Omental fat pad (tissue), 3 donors: ENCODE measurements at regions not wholly inside any gene's neighbourhood (a gene's known extent, or its start where the extent isn't known, plus 50 kb on each side); places are given as distances from the start of the nearest gene placed in this dataset.

Experiments used
- ATAC-seq: fragments of 150-250 bp; one replicate; pipeline ENCODE4 v1.9.1; 2016; ENCODE audit warnings: mild to moderate bottlenecking, moderate library complexity; ENCODE audit not compliant: low FRiP score
- DNase-seq: peaks from one replicate; pipeline ENCODE4 v3.0.0-alpha.2; 2019; ENCODE audit warnings: low spot score
- CTCF ChIP-seq, 3 donors: fragments of 450-650 bp; IDR thresholded peaks; one replicate each; pipeline ENCODE4 v1.5.1; 2016 to 2017; ENCODE audit warnings: antibody characterized with exemption in 3 of 3, mild to moderate bottlenecking in 3 of 3, moderate library complexity in 2 of 3

GRCh38 chr4:158013858-158014257 lies 159.0 kb downstream of the GASK1B start:
- ATAC-seq (no peak), DNase-seq (no peak)
- TF ChIP-seq CTCF (IDR thresholded peaks at IDR 0.05), result no peak

GRCh38 chr4:158010361-158010760 lies 162.5 kb downstream of the GASK1B start:
- DNase-seq (no peak), ATAC-seq (no peak)
- TF ChIP-seq CTCF (IDR thresholded peaks at IDR 0.05), result no peak

- peak; percentile 76 for ATAC-seq
- no peak for TF ChIP-seq CTCF (IDR thresholded peaks at IDR 0.05)
- no peak for DNase-seq
Observed at GRCh38 chr4:158008551-158009218, 164.1 kb downstream of the GASK1B start.

- DNase-seq, result no peak
- TF ChIP-seq CTCF (IDR thresholded peaks at IDR 0.05), result no peak
- ATAC-seq, result no peak
Observed at GRCh38 chr4:158007566-158007965, 165.3 kb downstream of the GASK1B start.

GRCh38 chr4:158006990-158007389 lies 165.8 kb downstream of the GASK1B start:
- TF ChIP-seq CTCF (IDR thresholded peaks at IDR 0.05), result no peak
- DNase-seq (no peak), ATAC-seq (no peak)

- ATAC-seq (no peak), DNase-seq (no peak)
- TF ChIP-seq CTCF (IDR thresholded peaks at IDR 0.05), result no peak
Observed at GRCh38 chr4:158005021-158005420, 167.8 kb downstream of the GASK1B start.

- DNase-seq (no peak), ATAC-seq (no peak)
- TF ChIP-seq CTCF (IDR thresholded peaks at IDR 0.05), result no peak
Observed at GRCh38 chr4:158004101-158004500, 168.7 kb downstream of the GASK1B start.
